ENCODE measurements at regions not wholly inside any gene's neighbourhood (a gene's known extent, or its start where the extent isn't known, plus 50 kb on each side); places are given as distances from the start of the nearest gene placed in this dataset.
"Not testable (repeated sequence)": the region's sequence is repeated elsewhere in the genome, so short reads cannot be mapped to it uniquely, and the experiment has no call there.

GRCh38 chr10:44126291-44126717 lies 258.6 kb downstream of the CXCL12 start:
- no peak overlapping the region for H3K4me3 Mint-ChIP-seq
- no peak overlapping the region for H3K27ac Mint-ChIP-seq
- H3K27me3 Mint-ChIP-seq: peaks cover 10% of the 10 kb centered on the region

GRCh38 chr10:44125879-44126278 lies 259.0 kb downstream of the CXCL12 start:
- Mint-ChIP-seq H3K4me3 (no peak overlapping the region), H3K36me3 (no peaks in the 10 kb centered on the region), H3K27me3 (peaks cover 10% of the 10 kb centered on the region), H3K9me3 (ENCODE audit: low read depth) (no peaks in the 10 kb centered on the region), H3K4me1 (ENCODE audit: low read depth) (no peaks in the 10 kb centered on the region), H3K27ac (no peak overlapping the region)

More at GRCh38 chr10:44126291-44126717, 258.6 kb downstream of the CXCL12 start:
- Mint-ChIP-seq H3K4me1 (ENCODE audit: low read depth) (no peaks in the 10 kb centered on the region), H3K9me3 (ENCODE audit: low read depth) (no peaks in the 10 kb centered on the region), H3K36me3 (no peaks in the 10 kb centered on the region)

GRCh38 chr10:44118500-44118899 lies 266.4 kb downstream of the CXCL12 start:
- Mint-ChIP-seq H3K27me3 (peaks cover 17% of the 10 kb centered on the region), H3K27ac (no peak overlapping the region), H3K9me3 (ENCODE audit: low read depth) (no peaks in the 10 kb centered on the region), H3K36me3 (no peaks in the 10 kb centered on the region), H3K4me3 (no peak overlapping the region), H3K4me1 (ENCODE audit: low read depth) (no peaks in the 10 kb centered on the region)

GRCh38 chr10:44116474-44116873 lies 268.4 kb downstream of the CXCL12 start:
- no peaks in the 10 kb centered on the region for H3K4me1 Mint-ChIP-seq (ENCODE audit: low read depth)
- no peaks in the 10 kb centered on the region for H3K9me3 Mint-ChIP-seq (ENCODE audit: low read depth)
- peaks cover 22% of the 10 kb centered on the region for H3K27me3 Mint-ChIP-seq
- no peak overlapping the region for H3K27ac Mint-ChIP-seq
- H3K4me3 Mint-ChIP-seq: no peak overlapping the region
- no peaks in the 10 kb centered on the region for H3K36me3 Mint-ChIP-seq

GRCh38 chr10:44115516-44115915 lies 269.4 kb downstream of the CXCL12 start:
- peaks cover 22% of the 10 kb centered on the region for H3K27me3 Mint-ChIP-seq
- no peaks in the 10 kb centered on the region for H3K9me3 Mint-ChIP-seq (ENCODE audit: low read depth)
- H3K4me3 Mint-ChIP-seq: no peak overlapping the region
- H3K27ac Mint-ChIP-seq: no peak overlapping the region
- no peaks in the 10 kb centered on the region for H3K4me1 Mint-ChIP-seq (ENCODE audit: low read depth)
- H3K36me3 Mint-ChIP-seq: no peaks in the 10 kb centered on the region

- H3K27me3 Mint-ChIP-seq: peaks cover 22% of the 10 kb centered on the region
- no peak overlapping the region for H3K27ac Mint-ChIP-seq
- no peak overlapping the region for H3K4me3 Mint-ChIP-seq
These were observed 270.5 kb downstream of the CXCL12 start for GRCh38 chr10:44114441-44114840.

GRCh38 chr10:44112280-44112679 lies 272.6 kb downstream of the CXCL12 start:
- not testable (repeated sequence) for H3K9me3 Mint-ChIP-seq (ENCODE audit: low read depth); H3K27ac Mint-ChIP-seq; H3K36me3 Mint-ChIP-seq; H3K4me1 Mint-ChIP-seq (ENCODE audit: low read depth); H3K4me3 Mint-ChIP-seq
- peaks cover 22% of the 10 kb centered on the region for H3K27me3 Mint-ChIP-seq

More at GRCh38 chr10:44114441-44114840, 270.5 kb downstream of the CXCL12 start:
- no peaks in the 10 kb centered on the region for H3K4me1 Mint-ChIP-seq (ENCODE audit: low read depth)
- H3K36me3 Mint-ChIP-seq: no peaks in the 10 kb centered on the region
- H3K9me3 Mint-ChIP-seq (ENCODE audit: low read depth): no peaks in the 10 kb centered on the region

- H3K4me1 Mint-ChIP-seq (ENCODE audit: low read depth): no peaks in the 10 kb centered on the region
- H3K27me3 Mint-ChIP-seq: no peaks in the 10 kb centered on the region
- no peak overlapping the region for H3K27ac Mint-ChIP-seq
- no peaks in the 10 kb centered on the region for H3K9me3 Mint-ChIP-seq (ENCODE audit: low read depth)
- no peaks in the 10 kb centered on the region for H3K36me3 Mint-ChIP-seq
- no peak overlapping the region for H3K4me3 Mint-ChIP-seq
These were observed 279.2 kb downstream of the CXCL12 start for GRCh38 chr10:44105696-44106095.

GRCh38 chr10:44102726-44103255 lies 282.1 kb downstream of the CXCL12 start:
- no peak overlapping the region for H3K27ac Mint-ChIP-seq
- H3K4me3 Mint-ChIP-seq: no peak overlapping the region
- H3K4me1 Mint-ChIP-seq (ENCODE audit: low read depth): no peaks in the 10 kb centered on the region
- H3K27me3 Mint-ChIP-seq: no peaks in the 10 kb centered on the region
- no peaks in the 10 kb centered on the region for H3K36me3 Mint-ChIP-seq
- H3K9me3 Mint-ChIP-seq (ENCODE audit: low read depth): no peaks in the 10 kb centered on the region

- Mint-ChIP-seq H3K27me3 (no peaks in the 10 kb centered on the region), H3K36me3 (no peaks in the 10 kb centered on the region), H3K4me3 (no peak overlapping the region), H3K4me1 (ENCODE audit: low read depth) (no peaks in the 10 kb centered on the region), H3K27ac (no peak overlapping the region), H3K9me3 (ENCODE audit: low read depth) (no peaks in the 10 kb centered on the region)
These were observed 283.8 kb downstream of the CXCL12 start for GRCh38 chr10:44101082-44101481.

GRCh38 chr10:44099511-44099910 lies 285.4 kb downstream of the CXCL12 start:
- Mint-ChIP-seq H3K36me3 (no peaks in the 10 kb centered on the region), H3K27ac (no peak overlapping the region), H3K27me3 (no peaks in the 10 kb centered on the region), H3K9me3 (ENCODE audit: low read depth) (no peaks in the 10 kb centered on the region), H3K4me1 (ENCODE audit: low read depth) (no peaks in the 10 kb centered on the region), H3K4me3 (no peak overlapping the region)

- H3K27ac Mint-ChIP-seq; H3K36me3 Mint-ChIP-seq; H3K27me3 Mint-ChIP-seq; H3K4me3 Mint-ChIP-seq; H3K4me1 Mint-ChIP-seq (ENCODE audit: low read depth); H3K9me3 Mint-ChIP-seq (ENCODE audit: low read depth): not testable (repeated sequence)
These were observed 288.7 kb downstream of the CXCL12 start for GRCh38 chr10:44096217-44096616.

- Mint-ChIP-seq H3K9me3 (ENCODE audit: low read depth) (no peaks in the 10 kb centered on the region), H3K27me3 (peaks cover 17% of the 10 kb centered on the region), H3K4me1 (ENCODE audit: low read depth) (no peaks in the 10 kb centered on the region), H3K27ac (no peak overlapping the region), H3K36me3 (peaks cover 2% of the 10 kb centered on the region), H3K4me3 (no peak overlapping the region)
These were observed 295.2 kb downstream of the CXCL12 start for GRCh38 chr10:44089671-44090070.

- H3K27me3 Mint-ChIP-seq: peaks cover 14% of the 10 kb centered on the region
- H3K4me1 Mint-ChIP-seq (ENCODE audit: low read depth): no peaks in the 10 kb centered on the region
- no peak overlapping the region for H3K4me3 Mint-ChIP-seq
- no peaks in the 10 kb centered on the region for H3K9me3 Mint-ChIP-seq (ENCODE audit: low read depth)
- no peak overlapping the region for H3K27ac Mint-ChIP-seq
- H3K36me3 Mint-ChIP-seq: peaks cover 2% of the 10 kb centered on the region
These were observed 297.5 kb downstream of the CXCL12 start for GRCh38 chr10:44087403-44087802.

- no peaks in the 10 kb centered on the region for H3K4me1 Mint-ChIP-seq (ENCODE audit: low read depth)
- H3K27me3 Mint-ChIP-seq: peaks cover 8% of the 10 kb centered on the region
- H3K27ac Mint-ChIP-seq: no peak overlapping the region
- H3K4me3 Mint-ChIP-seq: no peak overlapping the region
- no peaks in the 10 kb centered on the region for H3K9me3 Mint-ChIP-seq (ENCODE audit: low read depth)
- H3K36me3 Mint-ChIP-seq: no peaks in the 10 kb centered on the region
These were observed 301.0 kb downstream of the CXCL12 start for GRCh38 chr10:44083719-44084400.

GRCh38 chr10:44071479-44071878 lies 313.4 kb downstream of the CXCL12 start:
- no peaks in the 10 kb centered on the region for H3K9me3 Mint-ChIP-seq (ENCODE audit: low read depth)
- H3K36me3 Mint-ChIP-seq: no peaks in the 10 kb centered on the region
- no peaks in the 10 kb centered on the region for H3K4me1 Mint-ChIP-seq (ENCODE audit: low read depth)
- H3K27ac Mint-ChIP-seq: no peak overlapping the region
- H3K27me3 Mint-ChIP-seq: peaks cover 3% of the 10 kb centered on the region
- H3K4me3 Mint-ChIP-seq: no peak overlapping the region

All from activated naive CD8-positive, alpha-beta T cell (primary cell).